OCI-LY7 (cell line): ENCODE measurements at regions not wholly inside any gene's neighbourhood (a gene's known extent, or its start where the extent isn't known, plus 50 kb on each side); places are given as distances from the start of the nearest gene placed in this dataset.

Experiments
- BruUV-seq: library from RNA; stranded (reverse); fragments of 400-500 nt; replicated peaks from 2 replicates; lab custom pipeline; 2021; lab: Mats Ljungman, UMichigan
- CTCF ChIA-PET: fragments of 300-600 bp; sonication (Branson Sonifier 250); formaldehyde crosslinking; loops from one replicate; lab custom pipeline; 2022; ENCODE audit warnings: antibody characterized with exemption; ENCODE audit not compliant: unreplicated experiment; lab: Charles Lee
- POLR2A ChIA-PET: fragments of 300-600 bp; sonication (Branson Sonifier 250); formaldehyde crosslinking; loops from one replicate; lab custom pipeline; 2022; ENCODE audit warnings: antibody characterized with exemption; lab: Charles Lee
- DNase-seq: peaks from one replicate; pipeline ENCODE4 v3.0.0-alpha.2; 2015; ENCODE audit warnings: low spot score
- H2AFZ ChIP-seq: fragments of 200-600 bp; sonication (generic), shearing (Covaris generic); 2 replicates; pipeline ENCODE4 v1.6.1; 2014; ENCODE audit warnings: mild to moderate bottlenecking, antibody characterized with exemption, low read length, moderate library complexity
- H3K27ac ChIP-seq: fragments of 200-600 bp; sonication (generic); 2 replicates; pipeline ENCODE4 v1.5.1; 2014; ENCODE audit warnings: mixed run types, low read depth, mild to moderate bottlenecking, moderate library complexity, low read length, inconsistent platforms; ENCODE audit not compliant: poor library complexity, severe bottlenecking
- H3K36me3 ChIP-seq: fragments of 200-600 bp; sonication (generic); 2 replicates; pipeline ENCODE4 v1.6.1; 2014; ENCODE audit warnings: mild to moderate bottlenecking, antibody characterized with exemption, low read length, moderate library complexity, mixed read lengths; ENCODE audit not compliant: insufficient read depth
- H3K4me1 ChIP-seq: fragments of 200-600 bp; sonication (generic); 2 replicates; pipeline ENCODE4 v1.5.1; 2014; ENCODE audit warnings: mild to moderate bottlenecking, low read length; ENCODE audit not compliant: insufficient read depth, poor library complexity, severe bottlenecking
- H3K4me2 ChIP-seq: fragments of 200-600 bp; sonication (generic); 2 replicates; pipeline ENCODE4 v1.6.1; 2014; ENCODE audit warnings: mild to moderate bottlenecking, low read length
- H3K4me3 ChIP-seq: fragments of 200-600 bp; sonication (generic); 2 replicates; pipeline ENCODE4 v1.5.1; 2014; ENCODE audit warnings: mild to moderate bottlenecking, low read depth, low read length; ENCODE audit not compliant: poor library complexity, severe bottlenecking
- H3K79me2 ChIP-seq: fragments of 200-600 bp; sonication (generic); 2 replicates; pipeline ENCODE4 v1.6.1; 2016; ENCODE audit warnings: low read depth, mild to moderate bottlenecking, low read length, moderate library complexity, mixed read lengths; ENCODE audit not compliant: insufficient read depth
- H3K9me2 ChIP-seq: fragments of 200-600 bp; sonication (generic); 2 replicates; pipeline ENCODE4 v1.6.1; 2016; ENCODE audit warnings: mild to moderate bottlenecking, low read length, mixed read lengths; ENCODE audit not compliant: insufficient read depth
- H3K9me3 ChIP-seq: fragments of 200-600 bp; sonication (generic); 2 replicates; pipeline ENCODE4 v1.6.1; 2014; ENCODE audit warnings: mild to moderate bottlenecking, mixed run types, low read length, mixed read lengths
- H4K20me1 ChIP-seq: fragments of 200-600 bp; sonication (generic); 2 replicates; pipeline ENCODE4 v1.6.1; 2014; ENCODE audit warnings: mild to moderate bottlenecking, antibody characterized with exemption, low read length, moderate library complexity, mixed read lengths; ENCODE audit not compliant: insufficient read depth
- CTCF ChIP-seq: fragments of 200-600 bp; sonication (generic); conservative IDR thresholded peaks from 2 replicates; pipeline ENCODE4 v1.5.1; 2014; ENCODE audit warnings: mild to moderate bottlenecking, antibody characterized with exemption, low read length, moderate library complexity, mixed read lengths
- EZH2phosphoT487 ChIP-seq: fragments of 200-600 bp; sonication (generic); IDR thresholded peaks from 2 replicates; pipeline ENCODE4 v1.6.1; 2018; ENCODE audit warnings: low read depth, borderline replicate concordance, mild to moderate bottlenecking, mixed run types, antibody characterized with exemption, low read length, moderate library complexity, mixed read lengths
- intact Hi-C: fragments of 100-400 bp; cut with micrococcal nuclease; formaldehyde crosslinking; loops from one replicate; pipeline ENCODE4 v1.10.0; 2022; ENCODE audit not compliant: unreplicated experiment

GRCh38 chr18:61972389-61973264, 79.8 kb upstream of the RNF152 start:
- intact Hi-C loops = no loop called here
- Histone ChIP-seq H3K4me1 (peaks cover 7% of the 10 kb centered on the region), H3K4me3 (no peak overlapping the region), H3K9me2 (no peaks in the 10 kb centered on the region), H3K79me2 (no peaks in the 10 kb centered on the region), H2AFZ (peak overlapping the region; percentile 73), H4K20me1 (no peaks in the 10 kb centered on the region), H3K36me3 (no peaks in the 10 kb centered on the region), H3K27ac (peak overlapping the region; percentile 27), H3K4me2 (0 out of 2 replicates have a peak overlapping the region, but pooled peaks have one; percentile 5), H3K9me3 (no peaks in the 10 kb centered on the region)
- DNase-seq = peak; percentile 59
- no peak for TF ChIP-seq CTCF
- no peak for TF ChIP-seq EZH2phosphoT487
- no TSS peak for BruUV-seq
- ChIA-PET POLR2A (no interaction called here), CTCF (no interaction called here)

GRCh38 chr18:61967252-61967891, 74.6 kb upstream of the RNF152 start:
- CTCF ChIA-PET = no interaction called here
- POLR2A ChIA-PET = no interaction called here
- intact Hi-C loops = no loop called here
- Histone ChIP-seq H3K9me3 (no peaks in the 10 kb centered on the region), H3K27ac (no peak overlapping the region), H3K36me3 (no peaks in the 10 kb centered on the region), H3K4me3 (no peak overlapping the region), H3K79me2 (no peaks in the 10 kb centered on the region), H3K4me2 (no peak overlapping the region), H3K4me1 (peaks cover 2% of the 10 kb centered on the region), H4K20me1 (no peaks in the 10 kb centered on the region), H2AFZ (no peak overlapping the region), H3K9me2 (no peaks in the 10 kb centered on the region)
- no peak for DNase-seq
- TF ChIP-seq CTCF = no peak
- TF ChIP-seq EZH2phosphoT487 = no peak
- no TSS peak for BruUV-seq

- Histone ChIP-seq H4K20me1 (no peaks in the 10 kb centered on the region), H3K27ac (no peak overlapping the region), H3K79me2 (no peaks in the 10 kb centered on the region), H2AFZ (no peak overlapping the region), H3K9me3 (no peaks in the 10 kb centered on the region), H3K4me3 (no peak overlapping the region), H3K9me2 (no peaks in the 10 kb centered on the region), H3K4me2 (no peak overlapping the region), H3K4me1 (no peaks in the 10 kb centered on the region), H3K36me3 (no peaks in the 10 kb centered on the region)
- BruUV-seq = no TSS peak
- TF ChIP-seq CTCF = no peak
- TF ChIP-seq EZH2phosphoT487 = no peak
- POLR2A ChIA-PET = interaction anchor here (0.7 kb wide), 1 partner anchor 14 kb away, joined by 3 read pairs; no protein-coding TSS in a partner anchor
- DNase-seq = no peak
- intact Hi-C loops = no loop called here
- CTCF ChIA-PET = no interaction called here
Observed at GRCh38 chr18:61965311-61965710, 72.5 kb upstream of the RNF152 start.
